Ammon's horn (tissue), 1 donor: ENCODE measurements at regions not wholly inside any gene's neighbourhood (a gene's known extent, or its start where the extent isn't known, plus 50 kb on each side); places are given as distances from the start of the nearest gene placed in this dataset.

ENCODE experiments used
- DNase-seq: peaks from one replicate; pipeline ENCODE4 v3.0.0-alpha.2; 2016; ENCODE audit warnings: low spot score

DNA sequence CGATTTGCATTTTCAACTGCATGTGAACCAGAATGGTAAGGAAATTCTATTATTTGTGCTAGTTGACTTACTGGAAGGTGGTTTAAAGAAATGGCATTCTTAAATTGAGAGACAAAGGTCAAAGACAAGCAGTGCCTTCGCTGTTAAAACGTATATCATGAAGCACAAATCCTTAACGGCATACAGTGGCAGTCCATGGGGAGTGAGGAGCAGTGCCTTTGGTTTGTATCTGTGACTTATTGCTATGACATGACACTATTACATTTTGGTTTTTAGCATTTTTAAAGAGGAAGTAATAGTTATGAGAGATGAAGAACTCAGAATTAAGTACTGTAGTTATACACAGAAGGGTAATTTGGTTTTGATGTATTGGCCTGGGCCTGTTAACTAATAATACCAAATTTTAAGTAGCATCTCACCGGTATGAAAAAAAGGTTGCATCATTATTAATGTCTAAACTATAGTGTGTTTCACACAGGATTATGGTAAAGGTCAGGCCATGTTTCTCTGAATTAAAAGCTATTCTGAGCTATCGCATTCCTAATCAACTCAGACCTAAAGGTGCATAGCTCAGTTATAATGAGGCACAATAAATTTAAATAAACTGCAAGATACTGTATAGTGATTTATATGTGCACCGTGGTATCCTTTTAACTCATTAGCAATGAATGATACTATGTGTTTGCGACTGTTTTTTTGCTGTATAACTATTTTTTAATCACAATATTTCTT is 339.8 kb upstream of the ARRDC3 start:
- no peak for DNase-seq

DNA sequence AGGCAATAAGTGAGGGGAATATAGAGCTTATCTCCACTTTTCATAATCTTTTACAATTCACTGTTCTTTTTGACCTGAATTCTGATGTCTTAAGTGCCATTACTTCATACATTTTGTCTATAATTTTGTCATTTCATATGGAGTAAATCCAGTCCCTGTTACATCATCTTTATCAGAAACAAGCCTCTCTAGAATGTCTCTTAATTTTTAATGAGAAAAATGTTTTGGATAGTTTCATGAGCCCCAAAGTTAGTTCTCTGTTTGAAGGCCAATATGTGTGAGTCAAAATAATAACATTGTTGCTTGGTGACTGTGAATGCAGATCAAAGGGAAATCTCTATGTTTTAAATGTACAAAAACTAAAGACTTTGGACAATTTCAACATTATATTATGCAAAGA is 329.6 kb upstream of the ARRDC3 start:
- DNase-seq = no peak

DNA sequence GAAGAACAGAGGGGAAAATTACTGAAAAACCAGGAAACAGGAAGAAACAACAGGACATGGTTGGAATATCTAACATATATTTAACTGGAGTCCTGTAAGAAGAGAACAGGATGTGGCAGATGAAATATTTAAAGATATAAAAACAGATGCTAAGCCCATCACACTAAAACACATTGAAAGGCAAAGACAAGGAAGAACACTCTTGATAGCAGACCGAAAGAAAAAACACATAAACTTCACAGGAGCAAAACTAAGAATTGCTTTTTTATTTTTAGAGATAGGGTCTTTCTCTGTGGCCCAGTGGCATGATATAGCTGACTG is 324.4 kb upstream of the ARRDC3 start:
- no peak for DNase-seq

DNA sequence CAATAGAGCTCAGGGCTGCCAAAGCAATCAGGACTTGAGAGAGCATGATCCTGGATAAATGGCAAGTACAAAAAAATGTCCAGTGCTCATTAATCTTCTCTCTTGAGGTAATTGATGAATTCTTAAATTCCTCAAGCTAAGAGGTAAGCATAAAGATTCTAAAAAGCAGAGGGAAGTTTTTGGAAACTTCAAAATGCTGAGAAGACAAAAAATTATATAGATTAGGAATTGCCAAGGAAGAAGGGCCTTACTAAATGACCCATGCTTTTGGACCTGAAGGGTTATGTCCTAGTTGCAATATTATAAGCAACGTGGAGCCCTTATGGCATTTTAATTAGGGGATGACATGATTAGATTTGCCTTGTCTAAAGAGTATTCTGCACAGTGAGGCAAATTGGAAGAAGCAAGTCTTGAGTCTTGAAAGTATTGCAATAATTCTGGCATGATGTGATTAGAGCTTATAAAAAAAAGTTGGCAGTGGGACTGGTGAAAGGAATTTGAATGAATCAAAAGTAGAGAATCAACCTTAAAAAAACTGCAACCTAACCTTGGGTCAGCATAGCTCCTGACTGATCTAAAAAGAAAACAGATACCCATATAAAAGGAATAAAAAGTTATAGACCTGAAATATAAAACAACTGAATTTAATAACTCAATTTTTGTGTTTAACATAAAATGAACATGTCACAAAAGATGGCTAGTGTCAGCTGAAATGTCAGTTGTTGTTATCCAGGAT is 323.8 kb upstream of the ARRDC3 start:
- DNase-seq = no peak

DNA sequence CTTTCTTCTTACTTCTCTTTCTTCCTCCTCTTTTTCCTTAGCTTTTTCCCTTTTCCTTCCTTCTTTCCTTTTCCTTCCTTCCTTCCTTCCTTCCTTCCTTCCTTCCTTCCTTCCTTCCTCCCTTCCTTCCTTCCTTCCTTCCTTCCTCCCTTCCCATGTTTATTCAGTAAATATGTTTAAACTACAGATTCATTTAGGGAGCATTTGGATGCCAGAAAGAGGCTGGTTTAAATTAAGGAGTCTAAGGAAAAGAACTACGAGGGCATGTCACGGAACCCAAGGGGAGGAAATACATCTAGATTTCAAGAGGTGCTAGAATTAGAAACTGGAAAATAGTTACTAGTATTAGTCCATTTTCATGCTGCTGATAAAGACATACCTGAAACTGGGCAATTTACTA is 320.0 kb upstream of the ARRDC3 start:
- no peak for DNase-seq

DNA sequence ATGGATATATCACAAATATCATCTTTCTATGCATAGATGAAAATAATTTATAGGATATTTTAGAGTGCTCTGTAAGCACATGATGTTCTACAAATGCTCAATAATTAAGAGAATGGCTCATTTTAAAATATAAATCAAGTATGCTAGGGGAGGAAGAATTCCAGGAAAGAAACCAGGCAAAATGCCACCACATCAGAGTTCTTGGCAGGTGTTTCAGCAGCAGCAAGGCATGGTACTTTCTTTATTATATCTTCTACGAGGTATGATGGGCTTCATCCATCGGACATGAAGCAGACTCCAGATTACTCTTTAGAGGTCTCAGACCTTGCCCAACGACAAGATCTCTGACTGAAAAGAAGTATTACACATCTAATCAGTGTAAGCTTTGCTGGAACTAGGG is 316.3 kb upstream of the ARRDC3 start:
- DNase-seq = no peak

DNA sequence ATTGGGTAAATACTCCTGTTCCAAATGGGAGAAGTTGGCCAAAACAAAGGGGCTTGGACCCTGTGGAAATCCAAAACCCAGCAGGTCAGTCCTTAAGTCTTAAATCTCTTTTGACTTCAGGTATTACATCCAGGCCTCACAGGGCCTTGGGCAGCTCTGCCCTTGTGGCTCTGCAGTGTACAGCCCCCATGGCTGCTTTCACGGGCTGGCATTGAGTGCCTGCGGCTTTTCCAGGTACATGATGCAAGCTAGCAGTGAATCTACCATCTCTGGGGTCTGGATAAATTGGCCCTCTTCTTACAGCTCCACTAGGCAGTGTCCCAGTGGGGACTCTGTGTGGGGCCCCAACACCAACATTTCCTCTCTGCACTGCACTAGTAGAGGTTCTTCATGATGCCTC is 308.5 kb upstream of the ARRDC3 start:
- no peak for DNase-seq

DNA sequence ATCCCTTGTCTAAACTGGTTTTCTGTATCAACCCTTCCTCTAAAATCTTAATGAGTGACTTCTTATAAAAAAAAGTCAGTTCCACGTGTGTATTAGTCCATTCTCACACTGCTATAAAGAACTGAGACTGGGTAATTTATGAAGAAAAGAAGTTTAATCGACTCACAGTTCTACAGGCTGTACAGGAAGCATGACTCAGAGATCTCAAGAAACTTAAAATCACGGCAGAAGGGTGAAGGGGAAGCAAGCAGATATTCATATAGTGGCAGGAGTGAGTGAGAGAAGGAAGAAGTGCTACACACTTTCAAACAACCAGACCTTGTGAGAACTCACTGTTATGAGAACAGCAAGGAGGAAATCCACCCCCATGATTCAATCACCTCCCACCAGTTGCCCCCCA is 307.8 kb upstream of the ARRDC3 start:
- no peak for DNase-seq

DNA sequence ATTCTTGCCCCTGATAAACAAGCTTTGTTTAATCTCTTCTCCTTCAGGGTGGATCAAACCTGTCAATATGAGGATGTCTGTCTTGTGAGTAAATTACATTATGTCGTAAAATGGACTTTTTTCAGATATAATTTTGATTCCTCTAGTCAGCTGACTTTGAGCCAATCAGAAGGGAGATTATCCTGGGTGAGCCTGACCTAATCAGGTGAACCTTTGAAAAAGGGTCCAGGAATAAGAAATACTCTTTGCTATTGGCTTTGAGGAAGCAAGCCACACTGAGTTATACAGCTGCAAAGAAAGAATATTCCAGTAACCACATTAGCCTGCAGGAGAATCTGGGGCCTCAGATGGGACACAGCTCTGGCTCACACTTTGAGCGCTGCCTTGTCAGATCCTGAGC is 304.3 kb upstream of the ARRDC3 start:
- DNase-seq = no peak

DNA sequence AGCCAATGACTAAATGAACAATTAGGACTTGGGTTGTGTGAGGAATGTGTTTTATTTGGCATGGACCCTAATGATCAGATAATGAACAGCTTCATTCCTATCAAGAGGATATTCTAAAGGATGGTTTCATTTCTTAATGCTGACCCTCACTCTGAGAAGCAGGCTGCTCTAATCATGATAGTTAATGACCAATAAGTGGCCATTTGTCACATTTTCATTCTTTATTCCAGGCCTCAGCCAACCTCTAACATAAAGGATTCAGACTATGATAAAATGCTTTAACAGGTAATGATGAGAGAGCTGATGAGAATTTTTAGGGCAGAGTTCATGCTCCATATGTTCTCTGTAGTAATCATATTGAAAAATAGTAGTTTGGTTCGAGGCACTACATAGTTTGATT is 301.5 kb upstream of the ARRDC3 start:
- no peak for DNase-seq

DNA sequence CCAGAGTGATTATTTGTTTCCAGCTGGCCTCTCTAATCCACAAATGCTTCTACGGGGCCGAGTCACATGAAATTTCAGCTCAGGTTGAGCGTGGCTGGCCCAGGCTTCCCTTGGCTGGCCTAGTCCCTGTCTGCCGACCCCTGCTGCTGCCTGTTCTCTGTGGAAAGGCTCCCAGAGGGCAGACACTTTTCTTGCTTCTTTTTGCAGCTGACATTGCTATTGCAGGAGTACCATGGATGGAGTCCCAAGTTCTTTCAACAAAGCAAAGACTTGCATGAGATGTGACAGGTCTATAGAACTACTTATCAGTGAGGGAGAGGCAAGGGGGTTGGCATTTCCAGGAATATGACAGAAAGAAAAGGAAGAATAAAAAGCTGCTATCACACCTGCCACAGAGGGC is 287.4 kb upstream of the ARRDC3 start:
- DNase-seq = no peak

DNA sequence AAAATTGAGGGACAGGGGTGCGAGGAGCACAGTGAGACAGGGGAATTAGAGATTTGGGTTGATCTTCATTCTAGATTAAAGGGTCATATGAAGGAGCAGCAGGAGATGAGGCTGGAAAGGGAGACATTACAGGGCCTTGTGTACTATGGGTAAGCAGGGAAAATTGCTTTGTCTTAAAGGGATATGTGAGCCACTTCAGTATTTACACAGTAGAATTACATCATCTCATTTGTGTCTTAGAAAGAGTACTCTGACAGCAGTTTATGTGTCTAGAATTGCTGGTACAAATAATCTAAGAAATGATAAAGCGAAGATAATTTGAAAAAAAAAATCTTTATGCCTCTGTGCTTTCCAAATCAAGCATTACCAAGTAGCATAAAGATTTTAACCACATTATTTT is 287.0 kb upstream of the ARRDC3 start:
- no peak for DNase-seq

DNA sequence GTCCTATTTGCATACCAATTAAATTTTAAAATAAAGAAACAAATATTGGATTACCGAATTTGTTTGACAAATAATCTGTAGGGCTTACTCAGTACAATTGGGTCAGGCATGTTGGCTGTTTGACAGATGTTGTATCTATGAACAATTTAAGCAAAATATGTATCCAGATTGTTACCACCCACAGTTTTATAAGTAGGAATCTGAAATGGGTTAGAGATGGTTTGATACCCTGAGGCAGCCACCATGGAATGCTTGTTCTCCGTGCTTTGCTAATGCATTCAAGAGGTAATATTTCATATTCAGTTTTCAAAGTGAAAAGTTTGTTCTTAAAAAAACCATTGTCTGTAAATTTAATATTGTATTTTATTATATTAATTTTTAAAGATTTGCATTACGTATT is 285.1 kb upstream of the ARRDC3 start:
- DNase-seq = no peak

DNA sequence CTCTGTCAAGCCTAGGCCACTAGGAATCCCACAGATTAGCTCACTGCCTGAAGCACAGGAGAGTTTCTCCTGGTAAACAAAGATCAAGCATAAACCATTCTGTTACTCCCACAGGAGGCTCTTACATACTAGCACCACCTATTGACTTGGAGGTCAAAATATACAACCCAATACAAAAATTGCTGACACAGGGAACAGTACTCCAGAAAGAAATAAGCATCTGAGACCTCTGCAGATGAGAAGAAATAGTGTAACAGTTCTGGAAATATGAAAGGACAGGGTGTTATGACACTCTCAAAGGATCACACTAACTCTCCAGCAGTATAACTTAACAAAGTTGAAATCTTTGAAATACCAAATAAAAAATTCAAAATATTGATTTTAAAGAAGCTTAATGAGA is 269.6 kb upstream of the ARRDC3 start:
- DNase-seq = no peak

DNA sequence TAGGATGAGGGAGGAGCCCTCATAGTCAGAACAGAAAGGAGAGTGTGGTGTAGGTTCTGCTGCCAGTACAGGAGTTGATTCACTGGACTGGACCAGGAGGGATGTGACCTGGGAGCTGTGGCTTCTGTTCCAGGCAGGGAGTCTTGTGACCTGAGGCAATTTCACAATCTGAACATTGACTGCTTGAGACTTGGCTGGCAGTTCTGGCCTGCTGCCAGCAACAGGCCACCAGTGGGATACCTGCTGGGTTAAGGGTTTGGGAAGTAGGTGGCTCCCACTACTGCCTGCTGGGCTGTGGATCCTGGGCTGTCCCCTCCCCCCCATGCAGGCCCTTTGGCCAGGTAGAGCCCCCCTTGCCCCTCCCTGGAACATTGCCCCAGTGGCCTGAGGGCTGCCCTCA is 268.6 kb upstream of the ARRDC3 start:
- DNase-seq = no peak

DNA sequence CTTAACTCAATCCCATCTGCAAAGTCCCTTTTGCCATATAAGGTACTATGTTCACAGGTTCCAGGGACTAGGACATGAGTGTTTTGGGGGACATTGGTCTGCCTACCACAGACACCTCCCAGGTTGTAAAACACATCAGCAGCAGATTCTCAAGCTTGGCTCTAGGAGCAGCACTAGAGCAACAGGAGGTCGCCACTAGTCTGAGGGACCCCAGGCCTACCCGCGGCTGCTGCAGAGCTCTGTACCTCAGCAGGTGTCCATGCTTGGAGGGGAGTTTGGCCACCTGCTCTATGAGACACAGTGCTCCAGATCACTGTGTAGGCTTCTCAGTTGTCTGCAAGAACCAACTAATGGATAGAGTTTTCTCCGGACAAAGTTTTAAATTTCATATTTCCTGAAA is 262.2 kb upstream of the ARRDC3 start:
- no peak for DNase-seq

DNA sequence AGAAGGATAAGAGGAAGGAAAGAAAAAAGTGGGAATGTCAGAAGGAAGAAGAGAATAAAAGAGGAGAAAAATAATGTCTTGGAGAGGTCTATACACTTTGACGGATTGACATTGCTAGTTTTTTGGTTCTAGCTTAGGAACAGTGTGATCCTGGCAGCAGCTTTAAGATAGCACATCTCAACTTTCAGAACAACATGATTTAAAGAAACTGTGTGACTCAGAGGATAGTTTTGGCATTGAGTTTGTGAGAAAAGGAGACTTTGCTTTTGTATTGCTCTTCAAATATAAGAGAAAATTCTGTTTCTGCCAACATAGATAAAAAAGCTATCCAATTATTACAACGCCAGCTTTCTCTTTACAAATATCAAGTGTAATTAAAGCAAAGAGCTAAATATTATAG is 260.7 kb upstream of the ARRDC3 start:
- DNase-seq = no peak

DNA sequence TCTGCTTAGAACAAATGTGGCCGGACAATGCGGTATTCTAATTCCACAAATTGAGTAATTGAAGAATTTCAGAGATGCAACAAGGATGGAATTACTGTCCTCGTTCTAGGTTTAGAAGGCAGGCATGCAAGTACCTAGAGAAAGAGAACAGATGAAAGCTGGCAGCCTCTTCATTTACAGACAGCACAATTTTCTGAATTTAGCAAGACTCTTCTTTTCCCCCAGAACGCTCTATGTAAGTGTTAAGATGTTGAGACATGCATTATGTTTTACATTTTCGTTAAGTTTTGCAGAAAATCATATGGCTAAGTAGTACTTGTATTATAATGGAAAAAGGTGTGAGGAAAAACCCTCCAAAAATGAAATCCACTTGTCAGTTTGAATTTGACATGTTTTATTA is 259.5 kb upstream of the ARRDC3 start:
- DNase-seq = no peak

DNA sequence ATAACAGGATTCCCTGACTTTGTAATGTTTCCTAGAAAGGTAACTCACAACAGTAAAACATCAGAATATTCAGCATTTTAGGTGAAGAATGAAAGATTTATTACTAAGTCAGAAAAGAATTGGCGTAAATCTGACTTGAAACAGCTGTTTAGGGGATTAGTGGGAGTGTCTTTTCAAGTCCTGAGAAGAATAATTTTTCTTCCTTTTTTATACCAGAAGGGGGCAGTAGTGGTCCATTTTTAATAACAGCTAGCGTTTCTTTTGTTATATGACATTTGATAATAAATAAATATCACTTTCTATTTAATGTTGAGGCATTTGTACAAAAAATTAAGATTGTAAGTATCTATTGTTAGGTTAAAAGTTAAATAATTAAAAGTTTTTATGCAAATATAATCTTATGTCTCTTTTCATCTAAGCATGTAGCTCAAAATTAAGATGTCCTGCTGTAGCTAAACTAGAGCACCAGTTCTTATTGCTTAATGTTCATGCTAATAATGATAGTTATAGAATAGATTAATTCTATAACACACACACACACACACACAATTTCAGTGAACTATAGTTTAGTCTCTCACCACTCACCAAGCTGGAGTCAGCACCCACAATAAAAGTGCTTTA is 258.7 kb upstream of the ARRDC3 start:
- DNase-seq = peak; percentile 5

DNA sequence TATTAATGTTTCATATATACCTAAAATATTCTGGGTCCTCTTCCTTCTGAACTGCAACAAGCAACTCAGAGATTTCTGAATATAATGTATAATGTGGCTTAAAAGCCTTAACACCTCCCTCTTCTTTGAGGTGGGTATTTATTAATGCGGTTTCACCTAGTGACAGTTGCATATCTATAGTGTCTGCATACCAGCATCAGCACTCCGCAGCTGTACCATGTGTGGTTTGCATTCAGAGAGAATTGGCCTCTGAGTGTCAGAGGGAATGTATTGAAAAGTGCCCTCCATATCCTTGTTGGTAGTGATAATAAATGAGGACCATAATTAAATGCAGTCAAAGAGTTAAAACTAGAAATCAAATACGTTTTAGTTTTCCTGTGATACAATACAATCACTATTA is 256.6 kb upstream of the ARRDC3 start:
- DNase-seq = no peak

DNA sequence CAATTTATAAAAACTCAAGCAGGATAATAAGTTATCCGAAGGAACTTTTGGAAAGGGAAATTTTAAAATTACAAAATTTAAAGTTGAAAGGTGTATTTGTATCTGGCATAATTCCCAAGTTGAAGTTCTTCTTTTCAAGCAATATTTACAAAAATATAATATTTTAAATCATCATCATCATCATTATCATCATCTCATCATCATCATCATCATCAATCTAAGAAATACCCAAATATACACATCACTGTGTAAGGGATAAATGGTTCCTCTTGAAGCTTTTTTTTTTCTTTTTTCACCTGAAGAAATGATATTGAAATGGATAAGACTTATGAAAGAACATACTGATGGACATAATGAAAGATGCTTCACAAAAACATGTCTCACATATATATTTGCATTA is 254.9 kb upstream of the ARRDC3 start:
- DNase-seq = no peak

DNA sequence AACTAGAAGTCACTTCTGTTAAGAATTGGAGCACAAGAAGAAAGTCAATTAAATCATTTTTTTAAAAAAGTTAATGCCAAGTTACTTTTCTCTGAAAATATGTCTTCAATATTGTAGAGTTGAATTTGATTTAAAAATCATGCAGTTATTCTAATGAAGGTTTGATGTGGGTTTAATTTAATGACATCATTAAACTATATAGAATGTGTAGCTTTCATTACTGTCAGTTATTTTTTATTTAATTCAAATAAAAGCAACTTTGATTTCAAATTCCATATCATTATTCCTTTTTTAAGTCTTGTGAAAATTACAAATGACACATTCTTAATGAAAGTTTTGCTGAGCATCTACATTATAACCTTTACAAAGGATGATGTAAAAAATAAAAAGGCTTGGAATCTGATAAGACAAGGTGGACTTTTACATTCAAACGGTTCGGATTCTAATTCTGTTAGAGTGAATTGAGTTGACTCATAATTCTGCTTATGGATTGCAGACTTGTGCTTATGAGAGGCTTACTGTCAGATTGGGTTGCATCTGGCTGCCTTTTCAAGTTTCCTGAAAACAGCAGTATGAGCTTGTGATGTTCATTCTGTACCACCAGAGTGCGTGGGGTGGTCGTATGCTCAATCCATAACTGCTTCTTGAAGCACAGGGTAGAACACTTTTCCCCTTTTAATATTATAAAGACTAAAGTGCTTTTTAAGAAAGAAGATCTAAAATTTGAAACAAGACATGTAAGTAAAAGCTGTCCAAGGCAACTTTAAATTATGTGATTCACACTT is 253.0 kb upstream of the ARRDC3 start:
- DNase-seq = no peak

DNA sequence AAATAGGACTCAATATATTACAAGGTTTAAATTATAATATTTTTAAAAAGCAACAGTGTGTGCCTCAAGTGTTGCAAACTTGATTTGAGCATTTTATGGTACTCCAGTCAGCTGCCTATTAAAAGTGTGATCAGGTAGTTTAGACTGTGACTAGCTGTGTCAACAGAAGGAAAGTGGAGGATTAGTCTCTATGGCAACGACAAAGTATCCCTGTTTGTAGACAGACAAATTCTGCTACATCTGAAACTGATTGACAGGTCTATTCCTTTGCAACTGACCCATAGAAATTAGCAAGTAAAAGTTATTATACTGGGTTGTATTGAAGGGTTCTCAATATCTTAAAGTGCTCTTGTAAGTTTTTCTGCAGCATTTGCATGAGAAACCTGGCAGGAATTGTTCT is 249.8 kb upstream of the ARRDC3 start:
- no peak for DNase-seq
